Neutrophil (primary cell): ENCODE measurements at regions not wholly inside any gene's neighbourhood (a gene's known extent, or its start where the extent isn't known, plus 50 kb on each side); places are given as distances from the start of the nearest gene placed in this dataset.

ENCODE experiments used
- H3K27ac ChIP-seq: fragments of 200-600 bp; sonication (generic); 2 replicates; pipeline ENCODE4 v1.5.1; 2016; ENCODE audit warnings: mild to moderate bottlenecking, moderate library complexity
- H3K27me3 ChIP-seq: fragments of 200-600 bp; sonication (generic); 2 replicates; pipeline ENCODE4 v1.6.0; 2016; ENCODE audit warnings: mild to moderate bottlenecking
- H3K36me3 ChIP-seq: fragments of 200-600 bp; sonication (generic); 2 replicates; pipeline ENCODE4 v1.5.1; 2017
- H3K4me1 ChIP-seq, 2 experiments: fragments of 200-600 bp in 1 of 2; sonication (generic) in 1 of 2; 1 replicate in 1 of 2; 2 replicates in 1 of 2; pipeline versions ENCODE4 v1.5.1 to v1.6.1; 2013 to 2016; ENCODE audit warnings: low read depth in 1 of 2, low read length in 1 of 2, mild to moderate bottlenecking in 1 of 2, moderate library complexity in 1 of 2; ENCODE audit not compliant: control insufficient read depth in 1 of 2, insufficient read depth in 1 of 2
- H3K4me3 ChIP-seq, 2 experiments: fragments of 200-600 bp in 1 of 2; sonication (generic) in 1 of 2; 1 replicate in 1 of 2; 2 replicates in 1 of 2; pipeline ENCODE4 v1.5.1; 2013 to 2016; ENCODE audit warnings: low read depth in 1 of 2, low read length in 1 of 2, mild to moderate bottlenecking in 1 of 2, moderate library complexity in 1 of 2
- H3K9me3 ChIP-seq: fragments of 200-600 bp; sonication (generic); 2 replicates; pipeline ENCODE4 v1.5.1; 2016
- CTCF ChIP-seq: fragments of 200-600 bp; sonication (generic); IDR thresholded peaks from 2 replicates; pipeline ENCODE4 v1.5.1; 2016; ENCODE audit warnings: antibody characterized with exemption

- H3K4me3 ChIP-seq: no peak overlapping the region
- H3K27ac ChIP-seq: no peak overlapping the region
- H3K36me3 ChIP-seq: no peaks in the 10 kb centered on the region
- no peaks in the 10 kb centered on the region for H3K9me3 ChIP-seq
- TF ChIP-seq CTCF: no peak
- peaks cover 3% of the 10 kb centered on the region for H3K27me3 ChIP-seq
- H3K4me1 ChIP-seq: peaks cover 16 to 19% of the 10 kb centered on the region in 2 experiments
Measured at GRCh38 chr9:107648153-107648715, 158.7 kb upstream of the KLF4 start.

GRCh38 chr9:107647611-107648010 lies 158.0 kb upstream of the KLF4 start:
- TF ChIP-seq CTCF: no peak
- H3K27me3 ChIP-seq: peaks cover 3% of the 10 kb centered on the region

GRCh38 chr9:107647141-107647540 lies 157.6 kb upstream of the KLF4 start:
- Histone ChIP-seq H3K9me3 (no peaks in the 10 kb centered on the region), H3K27ac (no peak overlapping the region), H3K4me3 (no peak overlapping the region), H3K36me3 (no peaks in the 10 kb centered on the region), H3K4me1 (peaks cover 16 to 19% of the 10 kb centered on the region in 2 experiments), H3K27me3 (peaks cover 3% of the 10 kb centered on the region)
- no peak for TF ChIP-seq CTCF

More at GRCh38 chr9:107647611-107648010, 158.0 kb upstream of the KLF4 start:
- Histone ChIP-seq H3K4me1 (peaks cover 16 to 19% of the 10 kb centered on the region in 2 experiments), H3K4me3 (no peak overlapping the region), H3K9me3 (no peaks in the 10 kb centered on the region), H3K27ac (no peak overlapping the region), H3K36me3 (no peaks in the 10 kb centered on the region)

GRCh38 chr9:107645464-107645833 lies 155.9 kb upstream of the KLF4 start:
- Histone ChIP-seq H3K27me3 (peaks cover 3% of the 10 kb centered on the region), H3K36me3 (no peaks in the 10 kb centered on the region), H3K27ac (peak overlapping the region; percentile 63), H3K4me1 (peaks cover 16 to 19% of the 10 kb centered on the region in 2 experiments), H3K4me3 (no peak overlapping the region), H3K9me3 (no peaks in the 10 kb centered on the region)
- no peak for TF ChIP-seq CTCF

DNA sequence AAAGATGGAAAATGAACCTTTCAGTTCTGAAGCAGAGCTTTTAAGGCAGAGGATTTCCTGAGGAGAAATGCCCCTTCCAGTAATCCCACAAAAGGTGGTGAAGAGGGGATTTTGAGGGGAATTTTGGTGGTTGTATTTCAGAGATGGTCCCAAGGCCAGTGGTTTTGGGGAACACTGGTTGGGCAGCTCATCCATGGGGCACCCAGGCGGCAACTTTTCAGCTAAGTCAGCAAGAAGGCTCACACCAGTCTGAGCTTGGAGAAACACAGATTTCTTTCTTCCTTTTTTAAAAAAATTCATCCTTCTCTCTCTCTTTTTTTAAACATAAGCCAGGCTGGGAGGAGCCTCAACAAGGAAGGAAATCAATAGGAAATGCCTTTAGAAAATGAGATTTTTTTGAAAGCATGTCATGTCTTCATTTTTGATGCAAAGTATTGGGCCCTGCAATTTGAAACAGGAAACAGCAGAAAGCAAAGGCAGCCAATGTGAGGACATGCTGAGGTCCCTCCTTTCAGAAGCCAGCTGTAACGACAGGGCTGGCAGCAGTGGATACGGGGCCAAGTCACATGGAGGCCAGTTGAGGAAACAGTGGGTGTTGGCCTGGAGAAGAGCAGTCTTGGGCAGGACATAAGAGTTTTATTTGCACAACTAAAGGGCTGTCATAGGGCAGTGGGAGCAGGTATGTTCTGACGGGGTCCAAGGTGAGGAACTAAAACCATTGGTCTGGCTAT lies 155.3 kb upstream of the KLF4 start:
- Histone ChIP-seq H3K27me3 (peaks cover 3% of the 10 kb centered on the region), H3K9me3 (no peaks in the 10 kb centered on the region), H3K27ac (peak overlapping the region; percentile 63), H3K36me3 (no peaks in the 10 kb centered on the region), H3K4me3 (no peak overlapping the region), H3K4me1 (peaks cover 16 to 19% of the 10 kb centered on the region in 2 experiments)
- TF ChIP-seq CTCF: no peak
